Heart left ventricle (tissue), 16 donors: ENCODE measurements at regions not wholly inside any gene's neighbourhood (a gene's known extent, or its start where the extent isn't known, plus 50 kb on each side); places are given as distances from the start of the nearest gene placed in this dataset.

ENCODE experiments used
- ATAC-seq, 4 donors: fragments of 200-7000 bp; cut with Tn5 transposase; one replicate each; pipeline ENCODE4 v1.9.1; 2020 to 2022; ENCODE audit warnings: moderate library complexity in 4 of 4, mild to moderate bottlenecking in 3 of 4, moderate number of reproducible peaks in 1 of 4
- DNase-seq, 5 donors: peaks; one replicate each; pipeline ENCODE4 v3.0.0-alpha.2; 2020
- H3K27ac ChIP-seq, 12 donors: fragments of 200-600 bp; sonication (generic) in 4 of 12; one replicate each; pipeline versions ENCODE4 v1.5.0 to v1.8.0; 2016 to 2022; ENCODE audit warnings: mild to moderate bottlenecking in 2 of 12
- H3K27me3 ChIP-seq, 9 donors: fragments of 200-600 bp; sonication (generic) in 2 of 9; one replicate each; pipeline versions ENCODE4 v1.5.1 to v1.8.0; 2016 to 2022; ENCODE audit warnings: mild to moderate bottlenecking in 3 of 9
- H3K36me3 ChIP-seq, 9 donors: fragments of 200-600 bp; sonication (generic) in 2 of 9; one replicate each; pipeline versions ENCODE4 v1.5.0 to v1.8.0; 2018 to 2022; ENCODE audit warnings: mild to moderate bottlenecking in 2 of 9
- H3K4me1 ChIP-seq, 12 donors: fragments of 200-600 bp; sonication (generic) in 4 of 12; one replicate each; pipeline versions ENCODE4 v1.5.0 to v1.8.0; 2016 to 2022; ENCODE audit warnings: mild to moderate bottlenecking in 3 of 12
- H3K4me3 ChIP-seq, 12 donors: fragments of 200-600 bp; sonication (generic) in 4 of 12; one replicate each; pipeline versions ENCODE4 v1.5.0 to v1.8.0; 2017 to 2022; ENCODE audit warnings: mild to moderate bottlenecking in 9 of 12, moderate library complexity in 4 of 12
- H3K9me3 ChIP-seq, 12 donors: fragments of 200-600 bp; sonication (generic) in 4 of 12; one replicate each; pipeline versions ENCODE4 v1.5.0 to v1.8.0; 2016 to 2022; ENCODE audit warnings: mild to moderate bottlenecking in 1 of 12
- POLR2A ChIP-seq, 2 donors: fragments of 450-650 bp; IDR thresholded peaks; one replicate each; pipeline ENCODE4 v1.6.1; 2017; ENCODE audit warnings: antibody characterized with exemption in 2 of 2, mild to moderate bottlenecking in 2 of 2, moderate library complexity in 2 of 2
- WGBS, 4 donors: extraction: QIAGEN DNeasy Blood & Tissue Kit in 2 of 4; methylation state at CpG; one replicate each; pipeline versions ENCODE4 v1.1.5 to v1.1.7; 2013 to 2018; 5-methylcytosine and 5-hydroxymethylcytosine counted together
- intact Hi-C, 10 donors: fragments of 100-400 bp; cut with DNase I; formaldehyde crosslinking; loops; one replicate each; pipeline versions ENCODE4 v1.11.1 to v1.14.2; 2022
- TF ChIP-seq, protein P1 (sequence below), 12 donors: fragments of 200-600 bp; sonication (generic) in 4 of 12; IDR thresholded peaks; one replicate each; pipeline versions ENCODE4 v1.5.0 to v1.8.0; 2018 to 2022; ENCODE audit warnings: antibody characterized with exemption in 12 of 12, mild to moderate bottlenecking in 5 of 12
- donor health status: ischemic (EF 13 %, LVEDD 7.1; RV severe dilation, severe dysfunction).
- donor health status: healthy with polysubstance abuse.
- donor health status: DM: no; HTN: yes; CAD: no.
- donor health status: DM: no; HTN: no; CAD: no.
- donor health status: ischemic (EF 25% LVEDD 6.9; RV normal size, moderate dysfunction).
- donor health status: ischemic (EF 25% LVEDD 5.7; RV mildly dilated, moderate dysfunction).
- donor health status: healthy.
- donor health status: DM: yes; HTN: yes; CAD: no.
- donor health status: ischemic (EF 35%, LVEDD 5.7; RV mildly dilated, moderate dysfunction).
- donor health status: nonischemic (EF 11% LVEDD 7.7; RV severe dilation, severe dysfunction).
- donor health status: DM: yes; HTN: yes; CAD: no.
- donor health status: PGD.
- donor health status: ischemic (EF 29% LVEDD 5.4; RV normal size, mild dysfunction).
- donor health status: nonischemic (EF 23%, LVEDD 6.1; RV moderate dilation, normal function).

DNA sequence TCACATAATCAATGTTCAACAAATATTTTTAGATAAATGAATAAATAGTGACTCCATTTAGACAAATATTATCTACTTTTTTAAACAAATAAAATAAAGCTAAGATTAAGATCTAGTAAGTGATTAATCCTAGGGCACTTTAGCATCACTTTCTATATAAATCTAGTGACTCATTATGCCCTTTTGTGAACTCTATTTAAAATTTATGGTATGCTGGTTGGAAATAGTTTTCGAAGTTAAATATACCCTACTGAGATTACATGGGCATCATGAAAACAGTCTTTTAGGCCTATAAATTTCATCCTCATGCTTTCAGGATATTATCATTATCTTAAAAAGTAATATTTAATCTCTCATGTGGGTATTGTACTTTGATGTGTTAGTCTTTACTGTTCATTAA is 140.4 kb upstream of the UFL1 start:
- no peaks in the 10 kb centered on the region for H3K9me3 ChIP-seq
- no peaks in the 10 kb centered on the region for H3K4me1 ChIP-seq
- ATAC-seq, result no peak
- H3K27me3 ChIP-seq, result no peaks in the 10 kb centered on the region
- intact Hi-C loops, result no loop called here
- DNase-seq, result no peak
- TF ChIP-seq POLR2A (IDR thresholded peaks at IDR 0.05), result no peak
- TF ChIP-seq, protein P1, sequence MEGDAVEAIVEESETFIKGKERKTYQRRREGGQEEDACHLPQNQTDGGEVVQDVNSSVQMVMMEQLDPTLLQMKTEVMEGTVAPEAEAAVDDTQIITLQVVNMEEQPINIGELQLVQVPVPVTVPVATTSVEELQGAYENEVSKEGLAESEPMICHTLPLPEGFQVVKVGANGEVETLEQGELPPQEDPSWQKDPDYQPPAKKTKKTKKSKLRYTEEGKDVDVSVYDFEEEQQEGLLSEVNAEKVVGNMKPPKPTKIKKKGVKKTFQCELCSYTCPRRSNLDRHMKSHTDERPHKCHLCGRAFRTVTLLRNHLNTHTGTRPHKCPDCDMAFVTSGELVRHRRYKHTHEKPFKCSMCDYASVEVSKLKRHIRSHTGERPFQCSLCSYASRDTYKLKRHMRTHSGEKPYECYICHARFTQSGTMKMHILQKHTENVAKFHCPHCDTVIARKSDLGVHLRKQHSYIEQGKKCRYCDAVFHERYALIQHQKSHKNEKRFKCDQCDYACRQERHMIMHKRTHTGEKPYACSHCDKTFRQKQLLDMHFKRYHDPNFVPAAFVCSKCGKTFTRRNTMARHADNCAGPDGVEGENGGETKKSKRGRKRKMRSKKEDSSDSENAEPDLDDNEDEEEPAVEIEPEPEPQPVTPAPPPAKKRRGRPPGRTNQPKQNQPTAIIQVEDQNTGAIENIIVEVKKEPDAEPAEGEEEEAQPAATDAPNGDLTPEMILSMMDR (IDR thresholded peaks at IDR 0.05), result no peak
- 71 to 80% (median 79%) methylated on average over 1 of the region's 1 CpG for WGBS, 4 donors
- no peak overlapping the region for H3K27ac ChIP-seq
- H3K36me3 ChIP-seq, result no peaks in the 10 kb centered on the region
- no peak overlapping the region for H3K4me3 ChIP-seq

GRCh38 chr6:96391776-96392360 is 129.7 kb upstream of the UFL1 start:
- 1 to 4% (median 2%) methylated on average over 9 of the region's 9 CpGs for WGBS, 4 donors
- Histone ChIP-seq H3K27ac (no peak overlapping the region), H3K9me3 (no peaks in the 10 kb centered on the region), H3K4me1 (no peaks in the 10 kb centered on the region), H3K36me3 (no peaks in the 10 kb centered on the region), H3K27me3 (peaks cover 0 to 4% (median 0%) of the 10 kb centered on the region in 9 donors), H3K4me3 (no peak overlapping the region)
- DNase-seq (no peak), ATAC-seq (no peak)
- intact Hi-C loops, result no loop called here
- no peak for TF ChIP-seq POLR2A (IDR thresholded peaks at IDR 0.05)
- TF ChIP-seq, protein P1 (IDR thresholded peaks at IDR 0.05), result no peak

GRCh38 chr6:96394727-96395126 is 126.9 kb upstream of the UFL1 start:
- H3K4me1 ChIP-seq, result no peaks in the 10 kb centered on the region
- intact Hi-C loops, result no loop called here
- peaks cover 0 to 4% (median 0%) of the 10 kb centered on the region in 9 donors for H3K27me3 ChIP-seq
- TF ChIP-seq POLR2A (IDR thresholded peaks at IDR 0.05), result no peak
- TF ChIP-seq, protein P1 (IDR thresholded peaks at IDR 0.05), result peak in 6 of 12 donors; percentile 8 to 39 (median 27)
- no peaks in the 10 kb centered on the region for H3K36me3 ChIP-seq
- DNase-seq, result no peak
- no peak overlapping the region for H3K4me3 ChIP-seq
- H3K9me3 ChIP-seq, result peaks cover 0 to 6% (median 0%) of the 10 kb centered on the region in 12 donors
- WGBS, 4 donors, result 35 to 58% (median 50%) methylated on average over 3 of the region's 3 CpGs
- H3K27ac ChIP-seq, result no peak overlapping the region
- ATAC-seq, result no peak

- WGBS, 4 donors, result 22 to 45% (median 38%) methylated on average over 1 of the region's 1 CpG
- TF ChIP-seq, protein P1 (IDR thresholded peaks at IDR 0.05), result no peak
- no peak for TF ChIP-seq POLR2A (IDR thresholded peaks at IDR 0.05)
- H3K4me3 ChIP-seq, result no peak overlapping the region
- no peaks in the 10 kb centered on the region for H3K4me1 ChIP-seq
- no peaks in the 10 kb centered on the region for H3K9me3 ChIP-seq
- intact Hi-C loops, result no loop called here
- ATAC-seq, result no peak
- H3K27me3 ChIP-seq, result no peaks in the 10 kb centered on the region
- no peaks in the 10 kb centered on the region for H3K36me3 ChIP-seq
- DNase-seq, result no peak
- no peak overlapping the region for H3K27ac ChIP-seq
These were observed 111.1 kb upstream of the UFL1 start for GRCh38 chr6:96410467-96410866.
